ENCODE measurements at regions not wholly inside any gene's neighbourhood (a gene's known extent, or its start where the extent isn't known, plus 50 kb on each side); places are given as distances from the start of the nearest gene placed in this dataset.

- TF ChIP-seq, protein P1, sequence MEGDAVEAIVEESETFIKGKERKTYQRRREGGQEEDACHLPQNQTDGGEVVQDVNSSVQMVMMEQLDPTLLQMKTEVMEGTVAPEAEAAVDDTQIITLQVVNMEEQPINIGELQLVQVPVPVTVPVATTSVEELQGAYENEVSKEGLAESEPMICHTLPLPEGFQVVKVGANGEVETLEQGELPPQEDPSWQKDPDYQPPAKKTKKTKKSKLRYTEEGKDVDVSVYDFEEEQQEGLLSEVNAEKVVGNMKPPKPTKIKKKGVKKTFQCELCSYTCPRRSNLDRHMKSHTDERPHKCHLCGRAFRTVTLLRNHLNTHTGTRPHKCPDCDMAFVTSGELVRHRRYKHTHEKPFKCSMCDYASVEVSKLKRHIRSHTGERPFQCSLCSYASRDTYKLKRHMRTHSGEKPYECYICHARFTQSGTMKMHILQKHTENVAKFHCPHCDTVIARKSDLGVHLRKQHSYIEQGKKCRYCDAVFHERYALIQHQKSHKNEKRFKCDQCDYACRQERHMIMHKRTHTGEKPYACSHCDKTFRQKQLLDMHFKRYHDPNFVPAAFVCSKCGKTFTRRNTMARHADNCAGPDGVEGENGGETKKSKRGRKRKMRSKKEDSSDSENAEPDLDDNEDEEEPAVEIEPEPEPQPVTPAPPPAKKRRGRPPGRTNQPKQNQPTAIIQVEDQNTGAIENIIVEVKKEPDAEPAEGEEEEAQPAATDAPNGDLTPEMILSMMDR (IDR thresholded peaks at IDR 0.05): no peak
- no peak for TF ChIP-seq POLR2A (IDR thresholded peaks at IDR 0.05)
Measured at GRCh38 chr11:44454666-44455065, 110.8 kb upstream of the CD82 start.

Data from uterus (tissue), 2 donors.